Stomach (tissue), 4 donors: ENCODE measurements at regions not wholly inside any gene's neighbourhood (a gene's known extent, or its start where the extent isn't known, plus 50 kb on each side); places are given as distances from the start of the nearest gene placed in this dataset.
"Not testable (repeated sequence)": the region's sequence is repeated elsewhere in the genome, so short reads cannot be mapped to it uniquely, and the experiment has no call there.

Experiments
- CTCF ChIP-seq, 7 experiments: fragments of 450-650 bp in 4 of 7; fragments of 200-600 bp in 3 of 7; sonication (generic) in 3 of 7; IDR thresholded peaks; one replicate each; pipeline ENCODE4 v1.5.1; 2016 to 2019; ENCODE audit warnings: antibody characterized with exemption in 7 of 7, control low read depth in 2 of 7, mild to moderate bottlenecking in 1 of 7
- POLR2A ChIP-seq, 4 donors: fragments of 450-650 bp; IDR thresholded peaks; one replicate each; pipeline ENCODE4 v1.6.1; 2016; ENCODE audit warnings: antibody characterized with exemption in 4 of 4, control low read depth in 2 of 4, mild to moderate bottlenecking in 1 of 4, moderate library complexity in 1 of 4

GRCh38 chr2:122038816-122039215, 283.4 kb downstream of the TSN start:
- not testable (repeated sequence) for TF ChIP-seq CTCF, POLR2A (IDR thresholded peaks at IDR 0.05)
